H9 (cell line): ENCODE measurements at regions not wholly inside any gene's neighbourhood (a gene's known extent, or its start where the extent isn't known, plus 50 kb on each side); places are given as distances from the start of the nearest gene placed in this dataset.

Experiments used
- DNase-seq: peaks from one replicate; pipeline ENCODE4 v3.0.0-alpha.2; 2017
- H2AFZ ChIP-seq: one replicate; pipeline ENCODE4 v1.6.1; 2013; ENCODE audit warnings: mild to moderate bottlenecking, low read length, control low read depth, moderate library complexity
- H2AK5ac ChIP-seq: 2 replicates; pipeline ENCODE4 v1.6.1; 2013; ENCODE audit warnings: low read length, control low read depth, mixed read lengths; ENCODE audit not compliant: insufficient read length
- H2BK120ac ChIP-seq: one replicate; pipeline ENCODE4 v1.6.1; 2013; ENCODE audit warnings: low read depth, mild to moderate bottlenecking, low read length, control low read depth, inconsistent platforms; ENCODE audit not compliant: poor library complexity, severe bottlenecking
- H2BK12ac ChIP-seq: 2 replicates; pipeline ENCODE4 v1.6.1; 2013; ENCODE audit warnings: low read length, control low read depth, mixed read lengths, low read depth; ENCODE audit not compliant: insufficient read length
- H2BK15ac ChIP-seq: 2 replicates; pipeline ENCODE4 v1.6.1; 2013; ENCODE audit warnings: low read depth, low read length, control low read depth
- H2BK20ac ChIP-seq: one replicate; pipeline ENCODE4 v1.6.1; 2013; ENCODE audit warnings: low read depth, mild to moderate bottlenecking, low read length, control low read depth, inconsistent platforms; ENCODE audit not compliant: poor library complexity, severe bottlenecking
- H2BK5ac ChIP-seq: 2 replicates; pipeline ENCODE4 v1.6.1; 2013; ENCODE audit warnings: low read length, control low read depth, mixed read lengths; ENCODE audit not compliant: insufficient read length
- H3K14ac ChIP-seq: 2 replicates; pipeline ENCODE4 v1.6.1; 2013; ENCODE audit warnings: low read length, control low read depth; ENCODE audit not compliant: insufficient read depth
- H3K18ac ChIP-seq: 2 replicates; pipeline ENCODE4 v1.6.1; 2013; ENCODE audit warnings: low read depth, mild to moderate bottlenecking, mixed read lengths, low read length, control low read depth; ENCODE audit not compliant: insufficient read length
- H3K23ac ChIP-seq: 2 replicates; pipeline ENCODE4 v1.6.1; 2013; ENCODE audit warnings: low read length, control low read depth, mixed read lengths, low read depth; ENCODE audit not compliant: insufficient read length
- H3K23me2 ChIP-seq: 2 replicates; pipeline ENCODE4 v1.6.1; 2013; ENCODE audit warnings: low read depth, mild to moderate bottlenecking, mixed read lengths, low read length, control low read depth; ENCODE audit not compliant: insufficient read length, poor library complexity, severe bottlenecking
- H3K27ac ChIP-seq: 2 replicates; pipeline ENCODE4 v1.5.1; 2013; ENCODE audit warnings: low read length, control low read depth, mixed read lengths, low read depth; ENCODE audit not compliant: insufficient read length
- H3K27me3 ChIP-seq: 2 replicates; pipeline ENCODE4 v1.6.1; 2013; ENCODE audit warnings: low read length, control low read depth, inconsistent platforms; ENCODE audit not compliant: insufficient read depth
- H3K4ac ChIP-seq: 2 replicates; pipeline ENCODE4 v1.6.1; 2013; ENCODE audit warnings: low read depth, mild to moderate bottlenecking, control low read depth, inconsistent platforms, low read length, moderate library complexity
- H3K4me1 ChIP-seq: 2 replicates; pipeline ENCODE4 v1.6.1; 2013; ENCODE audit warnings: low read length, control low read depth, inconsistent platforms; ENCODE audit not compliant: insufficient read depth
- H3K4me2 ChIP-seq: 2 replicates; pipeline ENCODE4 v1.6.1; 2013; ENCODE audit warnings: low read length, control low read depth, mixed read lengths; ENCODE audit not compliant: insufficient read length, insufficient read depth
- H3K56ac ChIP-seq: 2 replicates; pipeline ENCODE4 v1.6.1; 2013; ENCODE audit warnings: low read depth, mild to moderate bottlenecking, mixed read lengths, low read length, control low read depth; ENCODE audit not compliant: insufficient read length
- H3K79me1 ChIP-seq: 2 replicates; pipeline ENCODE4 v1.6.1; 2013; ENCODE audit warnings: low read depth, mild to moderate bottlenecking, moderate library complexity, low read length, control low read depth, inconsistent platforms; ENCODE audit not compliant: insufficient read depth, poor library complexity, severe bottlenecking
- H3K79me2 ChIP-seq: 2 replicates; pipeline ENCODE4 v1.6.1; 2013; ENCODE audit warnings: low read length, control low read depth, inconsistent platforms; ENCODE audit not compliant: insufficient read depth
- H3K9ac ChIP-seq: 2 replicates; pipeline ENCODE4 v1.6.1; 2013; ENCODE audit warnings: low read length, control low read depth, mixed read lengths; ENCODE audit not compliant: insufficient read length; ENCODE audit errors: extremely low read depth
- H3K9me3 ChIP-seq: one replicate; pipeline ENCODE4 v1.6.1; 2013; ENCODE audit warnings: low read depth, low read length, inconsistent platforms; ENCODE audit not compliant: control insufficient read depth
- H3T11ph ChIP-seq: one replicate; pipeline ENCODE4 v1.6.1; 2013; ENCODE audit warnings: mild to moderate bottlenecking, low read length, control low read depth, inconsistent platforms
- H4K20me1 ChIP-seq: one replicate; pipeline ENCODE4 v1.6.1; 2013; ENCODE audit not compliant: control insufficient read depth, insufficient read length, insufficient read depth
- H4K5ac ChIP-seq: 2 replicates; pipeline ENCODE4 v1.6.1; 2013; ENCODE audit warnings: low read depth, mild to moderate bottlenecking, mixed read lengths, low read length, control low read depth; ENCODE audit not compliant: insufficient read length
- H4K8ac ChIP-seq: replicated peaks from 2 replicates; pipeline ENCODE4 v1.6.1; 2013; ENCODE audit warnings: low read length, control low read depth, mixed read lengths, low read depth; ENCODE audit not compliant: insufficient read length
- H4K91ac ChIP-seq: 2 replicates; pipeline ENCODE4 v1.6.1; 2013; ENCODE audit warnings: low read depth, mild to moderate bottlenecking, moderate library complexity, mixed read lengths, low read length, control low read depth; ENCODE audit not compliant: insufficient read length
- H3K27ac Mint-ChIP-seq, 3 experiments: 2 replicates in 2 of 3; 3 replicates in 1 of 3; pipeline ENCODE4 v1.8.0; 2020 to 2021; ENCODE audit warnings: mixed read lengths in 3 of 3, mild to moderate bottlenecking in 1 of 3, moderate library complexity in 1 of 3
- H3K27me3 Mint-ChIP-seq: 2 replicates; pipeline ENCODE4 v1.8.0; 2021; ENCODE audit warnings: low read depth, mild to moderate bottlenecking, moderate library complexity, mixed read lengths
- H3K36me3 Mint-ChIP-seq, 3 experiments: 2 replicates in 2 of 3; 3 replicates in 1 of 3; pipeline ENCODE4 v1.8.0; 2020 to 2021; ENCODE audit warnings: low read depth in 3 of 3, mixed read lengths in 3 of 3; ENCODE audit not compliant: insufficient read depth in 1 of 3
- H3K4me1 Mint-ChIP-seq, 2 experiments: 2 replicates each; pipeline ENCODE4 v1.8.0; 2020; ENCODE audit warnings: mixed read lengths in 2 of 2
- H3K4me3 Mint-ChIP-seq, 2 experiments: 2 replicates in 1 of 2; 3 replicates in 1 of 2; pipeline ENCODE4 v1.8.0; 2020 to 2021; ENCODE audit warnings: mild to moderate bottlenecking in 2 of 2, mixed read lengths in 2 of 2, moderate library complexity in 1 of 2
- H3K9me3 Mint-ChIP-seq, 2 experiments: 2 replicates in 1 of 2; 3 replicates in 1 of 2; pipeline ENCODE4 v1.8.0; 2020; ENCODE audit warnings: mild to moderate bottlenecking in 2 of 2, mixed read lengths in 2 of 2, moderate library complexity in 1 of 2
- CTCF ChIP-seq: fragments of 200-600 bp; sonication (generic); conservative IDR thresholded peaks from 3 replicates; pipeline ENCODE4 v1.8.0; 2021; ENCODE audit warnings: antibody characterized with exemption, mild to moderate bottlenecking
- WGBS: extraction: QIAGEN DNeasy Blood & Tissue Kit; methylation state at CpG from one replicate; pipeline ENCODE4 v1.1.7; 2013; ENCODE audit warnings: missing lambda C conversion rate, low lambda C conversion rate, mixed read lengths; ENCODE audit not compliant: insufficient read length; ENCODE audit errors: extremely low coverage; 5-methylcytosine and 5-hydroxymethylcytosine counted together

- Histone ChIP-seq H2AFZ (no peak overlapping the region), H2BK20ac (no peak overlapping the region), H4K8ac (no peak overlapping the region), H3K79me1 (no peaks in the 10 kb centered on the region), H4K5ac (no peak overlapping the region), H3K79me2 (no peaks in the 10 kb centered on the region), H4K20me1 (no peaks in the 10 kb centered on the region), H3K27me3 (no peaks in the 10 kb centered on the region), H3K56ac (no peak overlapping the region), H4K91ac (no peak overlapping the region), H3K4me1 (no peaks in the 10 kb centered on the region), H2AK5ac (no peak overlapping the region), H3K14ac (no peak overlapping the region), H3K4me2 (no peak overlapping the region), H3K27ac (no peak overlapping the region), H2BK12ac (no peak overlapping the region), H2BK120ac (no peak overlapping the region), H3K9ac (no peak overlapping the region), H3K18ac (no peak overlapping the region), H3K4ac (no peak overlapping the region), H2BK15ac (no peak overlapping the region), H3K23ac (no peak overlapping the region), H3T11ph (no peak overlapping the region), H3K9me3 (no peaks in the 10 kb centered on the region), H2BK5ac (no peak overlapping the region), H3K23me2 (no peaks in the 10 kb centered on the region)
- H3K27me3 Mint-ChIP-seq, result no peaks in the 10 kb centered on the region
- TF ChIP-seq CTCF, result no peak
- no peaks in the 10 kb centered on the region for H3K9me3 Mint-ChIP-seq
- H3K4me3 Mint-ChIP-seq, result no peak overlapping the region
- no CpG with 5 or more reads among the region's 2 CpGs for WGBS
- H3K27ac Mint-ChIP-seq, result no peak overlapping the region
- no peaks in the 10 kb centered on the region for H3K36me3 Mint-ChIP-seq
- DNase-seq, result no peak
- H3K4me1 Mint-ChIP-seq, result no peaks in the 10 kb centered on the region
These were observed 89.8 kb upstream of the KCNH7 start for GRCh38 chr2:162928356-162928755.
